Fibroblast of lung (primary cell): ENCODE measurements at regions not wholly inside any gene's neighbourhood (a gene's known extent, or its start where the extent isn't known, plus 50 kb on each side); places are given as distances from the start of the nearest gene placed in this dataset.

Experiments used
- CTCF ChIP-seq, 2 donors: IDR thresholded peaks in 1 of 2; conservative IDR thresholded peaks in 1 of 2; 1 replicate in 1 of 2; 2 replicates in 1 of 2; pipeline ENCODE4 v1.5.1; 2011 to 2012; ENCODE audit warnings: low read length in 2 of 2, control low read depth in 1 of 2, inconsistent platforms in 1 of 2, low read depth in 1 of 2, mild to moderate bottlenecking in 1 of 2
- EZH2 ChIP-seq: IDR thresholded peaks from 2 replicates; pipeline ENCODE4 v1.5.1; 2012; ENCODE audit warnings: low read length, control low read depth, mild to moderate bottlenecking; ENCODE audit errors: missing control alignments

- TF ChIP-seq EZH2 (no peak), CTCF (conservative IDR thresholded peaks at IDR 0.05 in 1 of 2, IDR thresholded peaks at IDR 0.05 in 1 of 2; ENCODE audit: low read depth in 1 of 2, low read length in 2 of 2) (no peak)
Measured at GRCh38 chr3:22392286-22392685, 641.3 kb upstream of the ZNF385D start.
